Breast epithelium (tissue), 3 donors: ENCODE measurements at regions not wholly inside any gene's neighbourhood (a gene's known extent, or its start where the extent isn't known, plus 50 kb on each side); places are given as distances from the start of the nearest gene placed in this dataset.

Experiments used
- POLR2A ChIP-seq: fragments of 450-650 bp; IDR thresholded peaks from one replicate; pipeline ENCODE4 v1.6.1; 2016; ENCODE audit warnings: antibody characterized with exemption, mild to moderate bottlenecking, moderate library complexity
- TF ChIP-seq, protein P1 (sequence below), 3 donors: fragments of 450-650 bp; IDR thresholded peaks; one replicate each; pipeline ENCODE4 v1.5.1; 2016 to 2017; ENCODE audit warnings: antibody characterized with exemption in 3 of 3, mild to moderate bottlenecking in 3 of 3, moderate library complexity in 3 of 3

- TF ChIP-seq, protein P1, sequence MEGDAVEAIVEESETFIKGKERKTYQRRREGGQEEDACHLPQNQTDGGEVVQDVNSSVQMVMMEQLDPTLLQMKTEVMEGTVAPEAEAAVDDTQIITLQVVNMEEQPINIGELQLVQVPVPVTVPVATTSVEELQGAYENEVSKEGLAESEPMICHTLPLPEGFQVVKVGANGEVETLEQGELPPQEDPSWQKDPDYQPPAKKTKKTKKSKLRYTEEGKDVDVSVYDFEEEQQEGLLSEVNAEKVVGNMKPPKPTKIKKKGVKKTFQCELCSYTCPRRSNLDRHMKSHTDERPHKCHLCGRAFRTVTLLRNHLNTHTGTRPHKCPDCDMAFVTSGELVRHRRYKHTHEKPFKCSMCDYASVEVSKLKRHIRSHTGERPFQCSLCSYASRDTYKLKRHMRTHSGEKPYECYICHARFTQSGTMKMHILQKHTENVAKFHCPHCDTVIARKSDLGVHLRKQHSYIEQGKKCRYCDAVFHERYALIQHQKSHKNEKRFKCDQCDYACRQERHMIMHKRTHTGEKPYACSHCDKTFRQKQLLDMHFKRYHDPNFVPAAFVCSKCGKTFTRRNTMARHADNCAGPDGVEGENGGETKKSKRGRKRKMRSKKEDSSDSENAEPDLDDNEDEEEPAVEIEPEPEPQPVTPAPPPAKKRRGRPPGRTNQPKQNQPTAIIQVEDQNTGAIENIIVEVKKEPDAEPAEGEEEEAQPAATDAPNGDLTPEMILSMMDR (IDR thresholded peaks at IDR 0.05), result no peak
- no peak for TF ChIP-seq POLR2A
These were observed 149.8 kb downstream of the TSN start for GRCh38 chr2:121905201-121905600.
